C4-2B (cell line): ENCODE measurements at regions not wholly inside any gene's neighbourhood (a gene's known extent, or its start where the extent isn't known, plus 50 kb on each side); places are given as distances from the start of the nearest gene placed in this dataset.

ENCODE experiments used
- H3K27ac ChIP-seq: fragments of 450-650 bp; 2 replicates; pipeline ENCODE4 v1.5.1; 2017
- CTCF ChIP-seq: fragments of 450-650 bp; conservative IDR thresholded peaks from 2 replicates; pipeline ENCODE4 v1.5.1; 2017; ENCODE audit warnings: mild to moderate bottlenecking
- ZFX ChIP-seq: fragments of 450-650 bp; IDR thresholded peaks from 2 replicates; pipeline ENCODE4 v1.6.1; 2017

- TF ChIP-seq CTCF = no peak
- no peak overlapping the region for H3K27ac ChIP-seq
Observed at GRCh38 chr1:189675712-189676244, 801.9 kb downstream of the BRINP3 start.

GRCh38 chr1:189678779-189679178, 798.9 kb downstream of the BRINP3 start:
- H3K27ac ChIP-seq = no peak overlapping the region
- TF ChIP-seq CTCF = peak; percentile 81
- TF ChIP-seq ZFX = no peak

- no peak for TF ChIP-seq ZFX
- no peak for TF ChIP-seq CTCF
- no peak overlapping the region for H3K27ac ChIP-seq
Observed at GRCh38 chr1:189681252-189681919, 796.3 kb downstream of the BRINP3 start.

- no peak overlapping the region for H3K27ac ChIP-seq
- TF ChIP-seq CTCF (no peak), ZFX (no peak)
Observed at GRCh38 chr1:189682591-189682990, 795.1 kb downstream of the BRINP3 start.

- TF ChIP-seq ZFX = no peak
- TF ChIP-seq CTCF = no peak
Observed at GRCh38 chr1:189686288-189686687, 791.4 kb downstream of the BRINP3 start.

GRCh38 chr1:189693140-189693539, 784.5 kb downstream of the BRINP3 start:
- TF ChIP-seq ZFX = no peak
- TF ChIP-seq CTCF = 0 out of 2 replicates have a peak, but pooled peaks have one; percentile 11
- no peak overlapping the region for H3K27ac ChIP-seq

More at GRCh38 chr1:189686288-189686687, 791.4 kb downstream of the BRINP3 start:
- no peak overlapping the region for H3K27ac ChIP-seq

GRCh38 chr1:189696297-189696696, 781.4 kb downstream of the BRINP3 start:
- TF ChIP-seq CTCF = no peak
- no peak for TF ChIP-seq ZFX
- no peak overlapping the region for H3K27ac ChIP-seq
